H1 (cell line): ENCODE measurements at regions not wholly inside any gene's neighbourhood (a gene's known extent, or its start where the extent isn't known, plus 50 kb on each side); places are given as distances from the start of the nearest gene placed in this dataset.

ENCODE experiments used
- CTCF ChIA-PET: fragments of 300-600 bp; sonication (Branson Sonifier 250); formaldehyde crosslinking; loops from one replicate; lab custom pipeline; 2021; ENCODE audit not compliant: partially characterized antibody; lab: Charles Lee
- POLR2A ChIA-PET: fragments of 300-600 bp; sonication (Branson Sonifier 250); formaldehyde crosslinking; loops from one replicate; lab custom pipeline; 2021; ENCODE audit warnings: inconsistent platforms; ENCODE audit not compliant: partially characterized antibody; lab: Charles Lee
- DNase-seq, 2 experiments: peaks; one replicate each; pipeline versions ENCODE4 v3.0.0 to v3.0.0-alpha.2; 2010 to 2022; ENCODE audit warnings: low spot score in 2 of 2, low read depth in 1 of 2, mixed read lengths in 1 of 2
- FAIRE-seq: peaks from 2 replicates; lab custom pipeline; 2011; peaks lifted over from hg19 to GRCh38; lab: Jason Lieb, UNC
- H2AFZ ChIP-seq: 2 replicates; pipeline ENCODE4 v1.8.1; 2012; ENCODE audit warnings: low read length, inconsistent platforms
- H2AK5ac ChIP-seq: 2 replicates; pipeline ENCODE4 v1.6.1; 2013; ENCODE audit warnings: low read depth, low read length
- H2BK120ac ChIP-seq: replicated peaks from 2 replicates; pipeline ENCODE3; 2013; ENCODE audit warnings: low read depth, low read length, inconsistent platforms
- H2BK12ac ChIP-seq: 2 replicates; pipeline ENCODE4 v1.6.1; 2013; ENCODE audit warnings: low read depth, low read length
- H2BK15ac ChIP-seq: 2 replicates; pipeline ENCODE4 v1.6.1; 2013; ENCODE audit warnings: low read length
- H2BK20ac ChIP-seq: 2 replicates; pipeline ENCODE4 v1.6.1; 2013; ENCODE audit warnings: low read length
- H2BK5ac ChIP-seq: 2 replicates; pipeline ENCODE4 v1.6.1; 2013; ENCODE audit warnings: low read depth, low read length
- H3K14ac ChIP-seq: 2 replicates; pipeline ENCODE4 v1.6.1; 2013; ENCODE audit warnings: inconsistent platforms; ENCODE audit not compliant: insufficient read length
- H3K18ac ChIP-seq: 2 replicates; pipeline ENCODE4 v1.6.1; 2013; ENCODE audit warnings: low read length; ENCODE audit errors: extremely low read depth
- H3K23ac ChIP-seq: 2 replicates; pipeline ENCODE4 v1.6.1; 2013; ENCODE audit warnings: inconsistent platforms; ENCODE audit not compliant: insufficient read length
- H3K23me2 ChIP-seq: 2 replicates; pipeline ENCODE4 v1.6.1; 2013; ENCODE audit warnings: low read depth, low read length
- H3K27ac ChIP-seq: 2 replicates; pipeline ENCODE4 v1.6.1; 2011; ENCODE audit warnings: low read depth, low read length, inconsistent platforms
- H3K27me3 ChIP-seq, 4 experiments: replicated peaks in 1 of 4; 1 replicate in 1 of 4; 2 replicates in 3 of 4; pipeline versions ENCODE4 v1.6.1 to v1.8.1; 2011 to 2013; ENCODE audit warnings: low read length in 3 of 4, mild to moderate bottlenecking in 3 of 4, inconsistent platforms in 2 of 4, mixed read lengths in 2 of 4, moderate library complexity in 1 of 4; ENCODE audit not compliant: control insufficient read depth in 3 of 4, insufficient read depth in 3 of 4; ENCODE audit errors: extremely low read depth in 1 of 4
- H3K36me3 ChIP-seq, 4 experiments: 2 replicates each; pipeline versions ENCODE4 v1.6.1 to v1.8.1; 2011 to 2013; ENCODE audit warnings: mild to moderate bottlenecking in 4 of 4, low read length in 3 of 4, moderate library complexity in 2 of 4, control low read depth in 1 of 4, inconsistent platforms in 1 of 4; ENCODE audit not compliant: insufficient read depth in 4 of 4, control insufficient read depth in 2 of 4
- H3K4ac ChIP-seq: replicated peaks from 2 replicates; pipeline ENCODE3; 2013; ENCODE audit warnings: low read length, low read depth, mixed read lengths, inconsistent platforms; ENCODE audit not compliant: insufficient read length
- H3K4me1 ChIP-seq, 4 experiments: replicated peaks in 1 of 4; 1 replicate in 1 of 4; 2 replicates in 3 of 4; pipeline versions ENCODE4 v1.6.1 to v1.8.1; 2011 to 2013; ENCODE audit warnings: low read length in 3 of 4, inconsistent platforms in 2 of 4, mixed read lengths in 1 of 4; ENCODE audit not compliant: insufficient read depth in 4 of 4, control insufficient read depth in 3 of 4
- H3K4me2 ChIP-seq, 2 experiments: 2 replicates each; pipeline versions ENCODE4 v1.6.1 to v1.8.1; 2011 to 2013; ENCODE audit warnings: low read depth in 2 of 2, low read length in 2 of 2, control low read depth in 1 of 2, inconsistent platforms in 1 of 2, mild to moderate bottlenecking in 1 of 2; ENCODE audit not compliant: insufficient read depth in 1 of 2
- H3K4me3 ChIP-seq, 4 experiments: fragments of 200-600, 300-600 bp in 1 of 4; sonication (generic), shearing (Covaris generic), sonication (Bioruptor Twin) in 1 of 4; 2 replicates each; pipeline versions ENCODE4 v1.5.1 to v1.8.1; 2011 to 2016; ENCODE audit warnings: low read length in 4 of 4, low read depth in 3 of 4, control low read depth in 2 of 4, inconsistent platforms in 2 of 4, mild to moderate bottlenecking in 2 of 4, mixed read lengths in 1 of 4, moderate library complexity in 1 of 4; ENCODE audit not compliant: insufficient read depth in 2 of 4; ENCODE audit errors: extremely low read depth in 1 of 4
- H3K56ac ChIP-seq: replicated peaks from 2 replicates; pipeline ENCODE3; 2013; ENCODE audit warnings: low read depth, mild to moderate bottlenecking, mixed read lengths, low read length, inconsistent platforms; ENCODE audit not compliant: insufficient read length
- H3K79me1 ChIP-seq: 2 replicates; pipeline ENCODE4 v1.6.1; 2013; ENCODE audit warnings: low read depth, low read length, control low read depth
- H3K79me2 ChIP-seq, 2 experiments: 2 replicates each; pipeline versions ENCODE4 v1.6.1 to v1.8.1; 2012 to 2013; ENCODE audit warnings: low read length in 2 of 2, mild to moderate bottlenecking in 2 of 2, inconsistent platforms in 1 of 2; ENCODE audit not compliant: insufficient read depth in 2 of 2, control insufficient read depth in 1 of 2
- H3K9ac ChIP-seq, 4 experiments: replicated peaks in 1 of 4; 1 replicate in 1 of 4; 2 replicates in 3 of 4; pipeline versions ENCODE4 v1.6.1 to v1.8.1; 2011 to 2013; ENCODE audit warnings: low read depth in 3 of 4, low read length in 3 of 4, control low read depth in 2 of 4, mild to moderate bottlenecking in 2 of 4, moderate library complexity in 2 of 4, inconsistent platforms in 1 of 4; ENCODE audit errors: extremely low read depth in 1 of 4
- H3K9me3 ChIP-seq, 2 experiments: 2 replicates each; pipeline versions ENCODE4 v1.6.1 to v1.8.1; 2012 to 2013; ENCODE audit warnings: mild to moderate bottlenecking in 2 of 2, moderate library complexity in 2 of 2, control low read depth in 1 of 2, inconsistent platforms in 1 of 2, low read depth in 1 of 2, low read length in 1 of 2, mixed read lengths in 1 of 2; ENCODE audit not compliant: insufficient read depth in 2 of 2
- H4K20me1 ChIP-seq, 2 experiments: replicated peaks in 1 of 2; 2 replicates each; pipeline versions ENCODE3 to v1.8.1; 2011 to 2013; ENCODE audit warnings: inconsistent platforms in 2 of 2, low read length in 2 of 2, mild to moderate bottlenecking in 1 of 2; ENCODE audit not compliant: insufficient read depth in 2 of 2, control insufficient read depth in 1 of 2
- H4K5ac ChIP-seq: 2 replicates; pipeline ENCODE4 v1.6.1; 2013; ENCODE audit warnings: low read length, low read depth, mixed read lengths, inconsistent platforms; ENCODE audit not compliant: insufficient read length
- H4K8ac ChIP-seq: 2 replicates; pipeline ENCODE4 v1.8.0; 2013; ENCODE audit warnings: mild to moderate bottlenecking, moderate library complexity, low read length, inconsistent platforms; ENCODE audit not compliant: insufficient read depth; ENCODE audit errors: extremely low read depth
- H4K91ac ChIP-seq: replicated peaks from 2 replicates; pipeline ENCODE3; 2013; ENCODE audit warnings: low read length, mixed read lengths, inconsistent platforms; ENCODE audit not compliant: insufficient read length
- ASH2L ChIP-seq: fragments of 200-600, 300-600 bp; sonication (generic); IDR thresholded peaks from one replicate; pipeline ENCODE4 v1.7.1; 2017; ENCODE audit warnings: low read length
- CBX8 ChIP-seq: fragments of 300-800, 300-1000 bp; sonication (generic); IDR thresholded peaks from 2 replicates; pipeline ENCODE4 v1.7.1; 2016; ENCODE audit warnings: low read depth, low read length, borderline replicate concordance
- CHD2 ChIP-seq: IDR thresholded peaks from 2 replicates; pipeline ENCODE4 v1.6.1; 2012; ENCODE audit warnings: low read length, improper control_type of control experiment
- TAF7 ChIP-seq: optimal IDR thresholded peaks from 2 replicates; pipeline ENCODE3; 2011; ENCODE audit warnings: low read depth, mild to moderate bottlenecking, inconsistent platforms, low read length, moderate library complexity, borderline replicate concordance
- WGBS, 2 experiments: shearing (Covaris generic) in 1 of 2; methylation state at CpG; one replicate each; pipeline versions ENCODE4 v1.1.6 to v1.1.7; 2013 to 2015; ENCODE audit warnings: low lambda C conversion rate in 2 of 2, mixed read lengths in 2 of 2, inconsistent platforms in 1 of 2, low coverage in 1 of 2, missing lambda C conversion rate in 1 of 2; ENCODE audit not compliant: insufficient replicate concordance in 2 of 2, insufficient coverage in 1 of 2, insufficient read length in 1 of 2; ENCODE audit errors: extremely low coverage in 1 of 2, missing lambda C conversion rate in 1 of 2; 5-methylcytosine and 5-hydroxymethylcytosine counted together

DNA sequence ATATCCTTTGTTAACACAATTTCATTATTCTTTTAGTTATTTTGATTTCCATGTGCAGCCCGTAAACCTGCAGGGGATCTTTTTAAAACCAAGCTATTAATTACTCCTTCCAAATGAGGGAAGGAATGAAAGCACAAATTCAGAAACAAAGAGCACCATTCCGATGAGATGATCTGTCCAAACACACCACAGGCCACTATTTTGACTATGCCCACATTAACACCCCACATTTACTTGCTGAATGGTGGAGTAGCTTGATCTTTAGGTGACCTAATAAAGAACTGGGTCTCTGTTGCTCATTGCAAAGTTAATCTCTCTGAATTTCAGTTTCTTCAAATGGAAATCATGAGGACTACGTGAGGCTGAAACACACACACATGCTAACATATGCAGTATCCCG is 218.0 kb downstream of the IRS1 start:
- Histone ChIP-seq H3K36me3 (no peaks in the 10 kb centered on the region), H3K4ac (no peak overlapping the region), H3K4me1 (peaks cover 0 to 2% (median 0%) of the 10 kb centered on the region in 4 experiments; a peak in 1 of 7 replicates), H3K18ac (no peak overlapping the region), H3K4me3 (no peak overlapping the region), H3K4me2 (no peak overlapping the region), H3K79me2 (no peaks in the 10 kb centered on the region), H3K23me2 (no peaks in the 10 kb centered on the region), H4K91ac (no peak overlapping the region), H2AFZ (peak overlapping the region; percentile 87), H3K23ac (no peak overlapping the region), H4K5ac (no peak overlapping the region), H3K56ac (no peak overlapping the region), H3K27me3 (no peaks in the 10 kb centered on the region), H4K8ac (no peak overlapping the region), H3K14ac (no peak overlapping the region), H2AK5ac (no peak overlapping the region), H2BK20ac (no peak overlapping the region), H2BK15ac (no peak overlapping the region), H3K27ac (no peak overlapping the region), H2BK12ac (no peak overlapping the region), H2BK5ac (no peak overlapping the region), H2BK120ac (no peak overlapping the region), H3K9ac (no peak overlapping the region), H4K20me1 (no peaks in the 10 kb centered on the region), H3K9me3 (no peaks in the 10 kb centered on the region), H3K79me1 (no peaks in the 10 kb centered on the region)
- 88% methylated on average over 4 of the region's 4 CpGs; no CpG with 5 or more reads in 1 of the 2 experiments for WGBS, 2 experiments
- DNase-seq = no peak
- no peak for FAIRE-seq
- ChIA-PET CTCF (interaction anchor here (0.7 to 1.3 kb wide), 2 partner anchors 15 to 294 kb away, joined by 3 read pairs; no protein-coding TSS in a partner anchor), POLR2A (no interaction called here)
- TF ChIP-seq CBX8 (no peak), ASH2L (no peak), CHD2 (no peak), TAF7 (no peak)
